Trophoblast cell (in vitro differentiated cells and primary cell): ENCODE measurements at regions not wholly inside any gene's neighbourhood (a gene's known extent, or its start where the extent isn't known, plus 50 kb on each side); places are given as distances from the start of the nearest gene placed in this dataset.

Experiments used
- DNase-seq, 2 donors: peaks; one replicate each; pipeline ENCODE4 v3.0.0-alpha.2; 2016
- H2AFZ ChIP-seq: 2 replicates; pipeline ENCODE4 v1.6.1; 2013; ENCODE audit warnings: low read length, moderate library complexity, mild to moderate bottlenecking; ENCODE audit not compliant: insufficient read depth, poor library complexity
- H2AK5ac ChIP-seq: 2 replicates; pipeline ENCODE4 v1.6.1; 2013; ENCODE audit warnings: mild to moderate bottlenecking, low read length
- H2BK120ac ChIP-seq: 2 replicates; pipeline ENCODE4 v1.6.1; 2013; ENCODE audit warnings: low read length, mild to moderate bottlenecking, moderate library complexity; ENCODE audit not compliant: insufficient read depth, poor library complexity
- H2BK12ac ChIP-seq: 2 replicates; pipeline ENCODE4 v1.6.1; 2013; ENCODE audit warnings: mild to moderate bottlenecking, low read length, moderate library complexity
- H2BK5ac ChIP-seq: 2 replicates; pipeline ENCODE4 v1.6.1; 2013; ENCODE audit warnings: low read length, low read depth, moderate library complexity, mild to moderate bottlenecking; ENCODE audit not compliant: poor library complexity
- H3K14ac ChIP-seq: 2 replicates; pipeline ENCODE4 v1.6.1; 2013; ENCODE audit warnings: mild to moderate bottlenecking, low read length
- H3K18ac ChIP-seq: 2 replicates; pipeline ENCODE4 v1.6.1; 2013; ENCODE audit warnings: mild to moderate bottlenecking, low read length
- H3K23ac ChIP-seq: 2 replicates; pipeline ENCODE4 v1.6.1; 2013; ENCODE audit warnings: low read length
- H3K27ac ChIP-seq: 2 replicates; pipeline ENCODE4 v1.5.1; 2013; ENCODE audit warnings: low read depth, mild to moderate bottlenecking, inconsistent platforms, low read length, moderate library complexity
- H3K27me3 ChIP-seq: 2 replicates; pipeline ENCODE4 v1.6.1; 2013; ENCODE audit warnings: inconsistent platforms, mild to moderate bottlenecking, low read length, moderate library complexity; ENCODE audit not compliant: insufficient read depth
- H3K36me3 ChIP-seq, 2 experiments: 1 replicate in 1 of 2; 2 replicates in 1 of 2; pipeline ENCODE4 v1.6.1; 2013; ENCODE audit warnings: low read length in 2 of 2, mild to moderate bottlenecking in 2 of 2, moderate library complexity in 1 of 2; ENCODE audit not compliant: insufficient read depth in 2 of 2, control insufficient read depth in 1 of 2
- H3K4ac ChIP-seq: 2 replicates; pipeline ENCODE4 v1.6.1; 2013; ENCODE audit warnings: low read depth, mild to moderate bottlenecking, low read length, moderate library complexity
- H3K4me1 ChIP-seq, 2 experiments: 1 replicate in 1 of 2; 2 replicates in 1 of 2; pipeline ENCODE4 v1.6.1; 2013; ENCODE audit warnings: low read length in 2 of 2, mild to moderate bottlenecking in 2 of 2, moderate library complexity in 1 of 2; ENCODE audit not compliant: insufficient read depth in 2 of 2, control insufficient read depth in 1 of 2
- H3K4me2 ChIP-seq: 2 replicates; pipeline ENCODE4 v1.6.1; 2013; ENCODE audit warnings: inconsistent platforms, mild to moderate bottlenecking, low read length, moderate library complexity
- H3K4me3 ChIP-seq: 2 replicates; pipeline ENCODE4 v1.5.1; 2013; ENCODE audit warnings: mild to moderate bottlenecking, low read depth, low read length, inconsistent platforms
- H3K79me1 ChIP-seq: one replicate; pipeline ENCODE4 v1.6.1; 2013; ENCODE audit warnings: low read length
- H3K79me2 ChIP-seq: 2 replicates; pipeline ENCODE4 v1.6.1; 2013; ENCODE audit warnings: low read length, mild to moderate bottlenecking; ENCODE audit not compliant: control insufficient read depth, insufficient read depth, poor library complexity
- H3K9ac ChIP-seq: 2 replicates; pipeline ENCODE4 v1.6.1; 2013; ENCODE audit warnings: mild to moderate bottlenecking, low read length
- H3K9me3 ChIP-seq: 2 replicates; pipeline ENCODE4 v1.6.1; 2013; ENCODE audit warnings: low read depth, mild to moderate bottlenecking, control low read depth, inconsistent platforms, low read length; ENCODE audit not compliant: insufficient read depth
- H4K12ac ChIP-seq: 2 replicates; pipeline ENCODE4 v1.6.1; 2013; ENCODE audit warnings: low read depth, mild to moderate bottlenecking, low read length, moderate library complexity
- H4K8ac ChIP-seq: 2 replicates; pipeline ENCODE4 v1.6.1; 2013; ENCODE audit warnings: low read depth, mild to moderate bottlenecking, low read length, moderate library complexity
- H4K91ac ChIP-seq: one replicate; pipeline ENCODE4 v1.6.1; 2013; ENCODE audit warnings: low read depth, mild to moderate bottlenecking, low read length, moderate library complexity
- WGBS: extraction: QIAGEN DNeasy Blood & Tissue Kit; methylation state at CpG from one replicate; pipeline ENCODE4 v1.1.7; 2013; ENCODE audit warnings: missing lambda C conversion rate; ENCODE audit not compliant: insufficient read length, insufficient coverage; ENCODE audit errors: extremely low coverage; 5-methylcytosine and 5-hydroxymethylcytosine counted together

GRCh38 chr5:8740595-8740994, 805.3 kb downstream of the SEMA5A start:
- H3K27ac ChIP-seq, result no peak overlapping the region
- H4K91ac ChIP-seq, result no peak overlapping the region
- H2BK120ac ChIP-seq, result no peak overlapping the region
- H2AK5ac ChIP-seq, result no peak overlapping the region
- H3K79me2 ChIP-seq, result no peaks in the 10 kb centered on the region
- no peak overlapping the region for H3K9ac ChIP-seq
- H4K8ac ChIP-seq, result no peak overlapping the region
- H3K79me1 ChIP-seq, result no peaks in the 10 kb centered on the region
- H2BK5ac ChIP-seq, result no peak overlapping the region
- no peak overlapping the region for H4K12ac ChIP-seq
- no peaks in the 10 kb centered on the region for H3K27me3 ChIP-seq
- H3K4me2 ChIP-seq, result no peak overlapping the region
- no peak overlapping the region for H2AFZ ChIP-seq
- H3K23ac ChIP-seq, result no peak overlapping the region
- no peaks in the 10 kb centered on the region for H3K36me3 ChIP-seq
- no peaks in the 10 kb centered on the region for H3K4me1 ChIP-seq
- no CpG with 5 or more reads among the region's 7 CpGs for WGBS
- H3K4ac ChIP-seq, result no peak overlapping the region
- no peak overlapping the region for H3K4me3 ChIP-seq
- no peaks in the 10 kb centered on the region for H3K9me3 ChIP-seq
- H3K18ac ChIP-seq, result no peak overlapping the region
- no peak for DNase-seq
- H2BK12ac ChIP-seq, result no peak overlapping the region
- H3K14ac ChIP-seq, result no peak overlapping the region

- H3K9me3 ChIP-seq, result no peaks in the 10 kb centered on the region
- H3K18ac ChIP-seq, result no peak overlapping the region
- no peaks in the 10 kb centered on the region for H3K79me2 ChIP-seq
- H3K79me1 ChIP-seq, result no peaks in the 10 kb centered on the region
- no peak overlapping the region for H2AFZ ChIP-seq
- WGBS, result no CpG with 5 or more reads among the region's 2 CpGs
- no peak overlapping the region for H4K8ac ChIP-seq
- no peaks in the 10 kb centered on the region for H3K27me3 ChIP-seq
- H3K27ac ChIP-seq, result no peak overlapping the region
- H3K23ac ChIP-seq, result no peak overlapping the region
- H2BK12ac ChIP-seq, result no peak overlapping the region
- no peaks in the 10 kb centered on the region for H3K4me1 ChIP-seq
- H3K4me2 ChIP-seq, result no peak overlapping the region
- no peak overlapping the region for H3K14ac ChIP-seq
- no peak overlapping the region for H2BK5ac ChIP-seq
- H2BK120ac ChIP-seq, result no peak overlapping the region
- DNase-seq, result no peak
- H4K91ac ChIP-seq, result no peak overlapping the region
- no peak overlapping the region for H3K9ac ChIP-seq
- H2AK5ac ChIP-seq, result no peak overlapping the region
- H4K12ac ChIP-seq, result no peak overlapping the region
- H3K4me3 ChIP-seq, result no peak overlapping the region
- no peaks in the 10 kb centered on the region for H3K36me3 ChIP-seq
- H3K4ac ChIP-seq, result no peak overlapping the region
These were observed 796.3 kb downstream of the SEMA5A start for GRCh38 chr5:8749556-8749955.

DNA sequence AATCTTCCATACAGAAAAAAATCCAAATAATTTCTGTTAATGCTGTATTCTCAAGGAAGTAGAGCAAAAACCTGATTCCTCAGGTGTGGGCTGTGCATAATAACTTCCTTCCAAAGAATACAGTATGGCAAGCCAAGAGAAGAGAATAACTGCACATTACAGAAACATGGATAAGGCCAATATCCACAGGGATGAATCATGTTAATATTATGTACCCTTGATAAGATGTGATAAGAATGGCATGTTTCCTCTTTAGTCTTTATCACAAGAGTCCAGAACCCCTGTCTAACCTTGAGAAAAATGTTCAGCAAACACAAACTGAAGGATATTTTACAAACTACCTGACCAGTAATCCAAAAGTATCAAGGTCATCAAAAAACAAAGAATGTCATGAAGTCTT, 795.8 kb downstream of the SEMA5A start:
- H3K4me1 ChIP-seq, result no peaks in the 10 kb centered on the region
- no peaks in the 10 kb centered on the region for H3K79me1 ChIP-seq

DNA sequence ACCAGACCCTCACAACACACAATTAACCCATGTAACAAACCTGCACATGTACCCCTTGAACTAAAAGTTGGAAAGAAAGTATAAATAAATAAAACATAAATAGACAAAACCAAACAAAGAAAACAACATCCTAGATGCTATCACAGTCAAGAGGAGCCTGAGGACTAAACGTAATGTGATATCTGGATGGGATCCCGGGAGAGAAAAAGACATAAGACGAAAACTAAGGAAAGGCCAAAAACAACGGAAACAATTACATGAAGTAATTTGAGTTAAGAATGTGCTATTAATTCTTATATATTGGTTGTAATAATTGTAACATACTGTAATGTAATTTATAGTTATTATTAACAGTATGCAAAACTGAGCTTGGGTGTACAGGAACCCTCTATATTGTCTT, 793.9 kb downstream of the SEMA5A start:
- no peak overlapping the region for H3K27ac ChIP-seq
- H2BK12ac ChIP-seq, result no peak overlapping the region
- H3K18ac ChIP-seq, result no peak overlapping the region
- no peaks in the 10 kb centered on the region for H3K36me3 ChIP-seq
- no CpG with 5 or more reads among the region's 4 CpGs for WGBS
- H4K8ac ChIP-seq, result no peak overlapping the region
- H3K4me1 ChIP-seq, result no peaks in the 10 kb centered on the region
- no peak overlapping the region for H2BK5ac ChIP-seq
- DNase-seq, result no peak
- H3K4me2 ChIP-seq, result no peak overlapping the region
- no peak overlapping the region for H3K14ac ChIP-seq
- no peaks in the 10 kb centered on the region for H3K27me3 ChIP-seq
- H4K91ac ChIP-seq, result no peak overlapping the region
- no peaks in the 10 kb centered on the region for H3K9me3 ChIP-seq
- no peak overlapping the region for H2BK120ac ChIP-seq
- H3K4me3 ChIP-seq, result no peak overlapping the region
- H3K79me1 ChIP-seq, result no peaks in the 10 kb centered on the region
- H3K79me2 ChIP-seq, result no peaks in the 10 kb centered on the region
- no peak overlapping the region for H3K4ac ChIP-seq
- H2AFZ ChIP-seq, result no peak overlapping the region
- no peak overlapping the region for H2AK5ac ChIP-seq
- H3K9ac ChIP-seq, result no peak overlapping the region
- no peak overlapping the region for H4K12ac ChIP-seq
- H3K23ac ChIP-seq, result no peak overlapping the region

More for the DNA sequence above, 795.8 kb downstream of the SEMA5A start:
- Histone ChIP-seq H3K36me3 (no peaks in the 10 kb centered on the region), H2BK12ac (no peak overlapping the region), H3K4ac (no peak overlapping the region), H3K18ac (no peak overlapping the region), H4K91ac (no peak overlapping the region), H4K8ac (no peak overlapping the region), H3K9me3 (no peaks in the 10 kb centered on the region), H2AK5ac (no peak overlapping the region), H3K27me3 (no peaks in the 10 kb centered on the region), H3K14ac (no peak overlapping the region), H3K23ac (no peak overlapping the region), H3K9ac (no peak overlapping the region), H4K12ac (no peak overlapping the region), H3K27ac (no peak overlapping the region), H3K4me3 (no peak overlapping the region), H2BK5ac (no peak overlapping the region), H3K4me2 (no peak overlapping the region), H2BK120ac (no peak overlapping the region), H3K79me2 (no peaks in the 10 kb centered on the region), H2AFZ (no peak overlapping the region)
- no peak for DNase-seq
